ENCODE measurements at regions not wholly inside any gene's neighbourhood (a gene's known extent, or its start where the extent isn't known, plus 50 kb on each side); places are given as distances from the start of the nearest gene placed in this dataset.
"Not testable (repeated sequence)": the region's sequence is repeated elsewhere in the genome, so short reads cannot be mapped to it uniquely, and the experiment has no call there.

DNA sequence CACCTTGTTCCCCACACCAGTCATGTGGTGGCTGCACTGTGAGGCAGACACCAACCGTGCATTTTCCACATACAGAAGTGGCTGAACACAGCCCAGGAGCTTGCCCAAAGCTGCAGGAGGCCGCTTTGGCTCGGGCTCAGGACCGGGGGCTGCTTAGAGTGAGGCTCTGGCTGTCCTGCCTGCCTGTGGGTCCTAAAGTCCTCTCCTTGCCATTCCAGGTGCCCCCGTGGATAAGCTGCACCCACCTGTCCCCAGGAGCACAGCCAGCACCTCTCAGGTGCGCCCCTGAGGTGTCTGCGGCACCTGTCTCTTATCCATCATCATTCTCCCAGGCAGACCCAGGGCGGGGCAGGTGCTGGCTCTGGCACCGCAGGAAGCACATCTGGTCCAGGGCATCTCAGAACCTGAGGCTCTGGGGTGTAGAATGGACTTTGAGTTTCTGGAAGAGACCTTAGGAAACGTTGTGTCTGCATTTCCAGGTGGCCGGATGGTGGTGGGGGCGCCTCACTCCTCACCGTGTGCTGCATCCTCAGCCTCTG lies 180.5 kb upstream of the ZNF469 start:
- no TSS peak for BruUV-seq (replicated peaks)
- POLR2A ChIA-PET, result no interaction called here

GRCh38 chr16:88202856-88203681 lies 179.7 kb upstream of the ZNF469 start:
- H3K27ac ChIP-seq (ENCODE audit: insufficient read depth, low read depth, low read length); H3K36me3 ChIP-seq (ENCODE audit: control insufficient read depth in 2 of 2, extremely low read depth in 1 of 2, insufficient read depth in 2 of 2, low read length in 2 of 2); intact Hi-C loops (cut with micrococcal nuclease); H3K4me3 ChIP-seq (replicated peaks in 1 of 3; ENCODE audit: insufficient read depth in 1 of 3, low read depth in 1 of 3, low read length in 3 of 3); H3K9ac ChIP-seq (replicated peaks; ENCODE audit: extremely low read depth, insufficient read depth, low read length); H3K4me2 ChIP-seq (ENCODE audit: insufficient read depth, low read length); H3K27me3 ChIP-seq (ENCODE audit: control insufficient read depth in 2 of 2, insufficient read depth in 2 of 2, low read length in 2 of 2); POLR2A ChIA-PET; H3K9me1 ChIP-seq (replicated peaks; ENCODE audit: control insufficient read depth, extremely low read depth, insufficient read depth, low read length); FAIRE-seq; DNase-seq (ENCODE audit: low read depth, low spot score); H2AFZ ChIP-seq (ENCODE audit: low read depth, low read length); CTCF ChIA-PET; BruUV-seq (replicated peaks); H3K4me1 ChIP-seq (ENCODE audit: control insufficient read depth, extremely low read depth, insufficient read depth, low read length); dilution Hi-C loops (cut with MboI; ENCODE audit: extremely low pct_ligation_motif_present, low sequenced_read_pairs); H3K9me3 ChIP-seq (replicated peaks; ENCODE audit: control insufficient read depth, insufficient read depth, low read length); H3K79me2 ChIP-seq (ENCODE audit: control insufficient read depth, insufficient read depth, low read length); H4K20me1 ChIP-seq (replicated peaks; ENCODE audit: control insufficient read depth, extremely low read depth, insufficient read depth, low read length): not testable (repeated sequence)

More for the DNA sequence above, 180.5 kb upstream of the ZNF469 start:
- dilution Hi-C loops (cut with MboI; ENCODE audit: extremely low pct_ligation_motif_present, low sequenced_read_pairs) (no loop called here), intact Hi-C loops (cut with micrococcal nuclease) (no loop called here)
- DNase-seq (ENCODE audit: low read depth, low spot score) (no peak), FAIRE-seq (no peak)
- H4K20me1 ChIP-seq (replicated peaks; ENCODE audit: control insufficient read depth, extremely low read depth, insufficient read depth, low read length), result no peaks in the 10 kb centered on the region
- TF ChIP-seq GATA2 (IDR thresholded peaks at IDR 0.05; ENCODE audit: insufficient read depth, insufficient read length, low read depth, low read length) (no peak), JUN (IDR thresholded peaks at IDR 0.05; ENCODE audit: borderline replicate concordance, insufficient read depth, insufficient read length, low read depth) (no peak), FOS (IDR thresholded peaks at IDR 0.05; ENCODE audit: borderline replicate concordance, insufficient read depth, low read length) (no peak), POLR2A (IDR thresholded peaks at IDR 0.05; ENCODE audit: low read depth, low read length) (no peak), MYC (IDR thresholded peaks at IDR 0.05; ENCODE audit: low read depth, low read length) (no peak), POLR2AphosphoS5 (IDR thresholded peaks at IDR 0.05; ENCODE audit: insufficient read depth, low read depth, low read length) (no peak), MAX (IDR thresholded peaks at IDR 0.05; ENCODE audit: insufficient read depth, insufficient read length) (no peak), EZH2 (IDR thresholded peaks at IDR 0.05; ENCODE audit: borderline replicate concordance, low read depth, low read length, severe bottlenecking) (no peak)
- TF ChIP-seq, protein P1, sequence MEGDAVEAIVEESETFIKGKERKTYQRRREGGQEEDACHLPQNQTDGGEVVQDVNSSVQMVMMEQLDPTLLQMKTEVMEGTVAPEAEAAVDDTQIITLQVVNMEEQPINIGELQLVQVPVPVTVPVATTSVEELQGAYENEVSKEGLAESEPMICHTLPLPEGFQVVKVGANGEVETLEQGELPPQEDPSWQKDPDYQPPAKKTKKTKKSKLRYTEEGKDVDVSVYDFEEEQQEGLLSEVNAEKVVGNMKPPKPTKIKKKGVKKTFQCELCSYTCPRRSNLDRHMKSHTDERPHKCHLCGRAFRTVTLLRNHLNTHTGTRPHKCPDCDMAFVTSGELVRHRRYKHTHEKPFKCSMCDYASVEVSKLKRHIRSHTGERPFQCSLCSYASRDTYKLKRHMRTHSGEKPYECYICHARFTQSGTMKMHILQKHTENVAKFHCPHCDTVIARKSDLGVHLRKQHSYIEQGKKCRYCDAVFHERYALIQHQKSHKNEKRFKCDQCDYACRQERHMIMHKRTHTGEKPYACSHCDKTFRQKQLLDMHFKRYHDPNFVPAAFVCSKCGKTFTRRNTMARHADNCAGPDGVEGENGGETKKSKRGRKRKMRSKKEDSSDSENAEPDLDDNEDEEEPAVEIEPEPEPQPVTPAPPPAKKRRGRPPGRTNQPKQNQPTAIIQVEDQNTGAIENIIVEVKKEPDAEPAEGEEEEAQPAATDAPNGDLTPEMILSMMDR (IDR thresholded peaks at IDR 0.05; ENCODE audit: extremely low read depth in 1 of 2, insufficient read depth in 1 of 2, low read depth in 1 of 2, low read length in 2 of 2), result no peak
- no peaks in the 10 kb centered on the region for H3K9me1 ChIP-seq (replicated peaks; ENCODE audit: control insufficient read depth, extremely low read depth, insufficient read depth, low read length)
- H3K4me2 ChIP-seq (ENCODE audit: insufficient read depth, low read length), result no peak overlapping the region
- H3K36me3 ChIP-seq (ENCODE audit: control insufficient read depth in 2 of 2, extremely low read depth in 1 of 2, insufficient read depth in 2 of 2, low read length in 2 of 2), result no peaks in the 10 kb centered on the region
- CTCF ChIA-PET, result no interaction called here
- no peaks in the 10 kb centered on the region for H3K4me1 ChIP-seq (ENCODE audit: control insufficient read depth, extremely low read depth, insufficient read depth, low read length)
- H3K9ac ChIP-seq (replicated peaks; ENCODE audit: extremely low read depth, insufficient read depth, low read length), result no peak overlapping the region
- no peaks in the 10 kb centered on the region for H3K9me3 ChIP-seq (replicated peaks; ENCODE audit: control insufficient read depth, insufficient read depth, low read length)
- no peak overlapping the region for H2AFZ ChIP-seq (ENCODE audit: low read depth, low read length)
- H3K79me2 ChIP-seq (ENCODE audit: control insufficient read depth, insufficient read depth, low read length), result no peaks in the 10 kb centered on the region
- H3K27ac ChIP-seq (ENCODE audit: insufficient read depth, low read depth, low read length), result no peak overlapping the region
- H3K27me3 ChIP-seq (ENCODE audit: control insufficient read depth in 2 of 2, insufficient read depth in 2 of 2, low read length in 2 of 2), result no peaks in the 10 kb centered on the region
- no peak overlapping the region for H3K4me3 ChIP-seq (replicated peaks in 1 of 3; ENCODE audit: insufficient read depth in 1 of 3, low read depth in 1 of 3, low read length in 3 of 3)
